ENCODE measurements at regions not wholly inside any gene's neighbourhood (a gene's known extent, or its start where the extent isn't known, plus 50 kb on each side); places are given as distances from the start of the nearest gene placed in this dataset.

DNA sequence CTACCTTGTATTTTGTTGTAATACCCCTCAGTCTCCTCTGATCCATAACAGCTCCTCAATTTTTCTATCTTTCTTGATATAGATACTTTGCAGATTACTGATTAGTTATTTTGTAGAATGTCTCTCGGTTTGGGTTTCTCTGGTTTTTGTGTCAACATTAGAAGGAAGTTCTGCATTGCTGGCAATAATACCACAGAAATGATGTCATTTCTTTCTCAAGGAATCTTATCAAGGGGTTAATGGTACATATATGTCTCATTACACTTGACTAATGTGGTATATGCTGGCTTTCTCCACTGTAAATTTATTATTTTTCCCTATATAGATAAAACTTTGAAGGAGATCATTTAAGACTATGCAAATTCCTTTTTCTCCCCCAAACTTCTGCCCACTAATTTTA, 183.6 kb upstream of the DKK2 start:
- TF ChIP-seq, protein P1, sequence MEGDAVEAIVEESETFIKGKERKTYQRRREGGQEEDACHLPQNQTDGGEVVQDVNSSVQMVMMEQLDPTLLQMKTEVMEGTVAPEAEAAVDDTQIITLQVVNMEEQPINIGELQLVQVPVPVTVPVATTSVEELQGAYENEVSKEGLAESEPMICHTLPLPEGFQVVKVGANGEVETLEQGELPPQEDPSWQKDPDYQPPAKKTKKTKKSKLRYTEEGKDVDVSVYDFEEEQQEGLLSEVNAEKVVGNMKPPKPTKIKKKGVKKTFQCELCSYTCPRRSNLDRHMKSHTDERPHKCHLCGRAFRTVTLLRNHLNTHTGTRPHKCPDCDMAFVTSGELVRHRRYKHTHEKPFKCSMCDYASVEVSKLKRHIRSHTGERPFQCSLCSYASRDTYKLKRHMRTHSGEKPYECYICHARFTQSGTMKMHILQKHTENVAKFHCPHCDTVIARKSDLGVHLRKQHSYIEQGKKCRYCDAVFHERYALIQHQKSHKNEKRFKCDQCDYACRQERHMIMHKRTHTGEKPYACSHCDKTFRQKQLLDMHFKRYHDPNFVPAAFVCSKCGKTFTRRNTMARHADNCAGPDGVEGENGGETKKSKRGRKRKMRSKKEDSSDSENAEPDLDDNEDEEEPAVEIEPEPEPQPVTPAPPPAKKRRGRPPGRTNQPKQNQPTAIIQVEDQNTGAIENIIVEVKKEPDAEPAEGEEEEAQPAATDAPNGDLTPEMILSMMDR (IDR thresholded peaks at IDR 0.05; ENCODE audit: low read depth, low read length) = no peak
- H3K4me3 ChIP-seq (ENCODE audit: low read depth, low read length) = no peak overlapping the region
- no peak for DNase-seq
- H3K9me3 ChIP-seq (ENCODE audit: severe bottlenecking) = no peaks in the 10 kb centered on the region
- H3K27ac ChIP-seq = no peak overlapping the region
- H3K27me3 ChIP-seq (ENCODE audit: insufficient read depth, low read depth, severe bottlenecking) = no peaks in the 10 kb centered on the region
- H3K36me3 ChIP-seq = no peaks in the 10 kb centered on the region

DNA sequence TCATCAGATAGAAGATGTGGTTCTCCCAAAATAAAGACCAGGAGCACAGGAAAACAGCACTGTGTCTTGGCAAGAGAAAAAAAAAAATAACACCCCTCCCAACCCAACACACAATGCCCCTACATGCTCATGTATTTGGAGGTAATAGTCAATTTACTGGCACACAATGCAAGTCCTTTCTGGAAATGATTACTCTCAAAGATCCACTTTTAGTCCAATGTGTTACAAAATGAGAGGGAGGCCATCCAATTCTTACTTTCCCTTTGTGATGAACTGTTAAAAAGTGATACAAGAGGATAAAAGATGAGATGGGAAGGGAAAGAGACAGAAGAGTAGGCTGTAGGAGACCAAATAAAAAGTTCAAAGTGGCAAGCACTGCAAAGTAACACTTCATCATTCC, 180.3 kb upstream of the DKK2 start:
- Histone ChIP-seq H3K9me3 (ENCODE audit: severe bottlenecking) (no peaks in the 10 kb centered on the region), H3K27ac (no peak overlapping the region), H3K4me3 (ENCODE audit: low read depth, low read length) (no peak overlapping the region), H3K27me3 (ENCODE audit: insufficient read depth, low read depth, severe bottlenecking) (no peaks in the 10 kb centered on the region), H3K36me3 (no peaks in the 10 kb centered on the region)
- TF ChIP-seq, protein P1 (IDR thresholded peaks at IDR 0.05; ENCODE audit: low read depth, low read length) = no peak
- DNase-seq = no peak

DNA sequence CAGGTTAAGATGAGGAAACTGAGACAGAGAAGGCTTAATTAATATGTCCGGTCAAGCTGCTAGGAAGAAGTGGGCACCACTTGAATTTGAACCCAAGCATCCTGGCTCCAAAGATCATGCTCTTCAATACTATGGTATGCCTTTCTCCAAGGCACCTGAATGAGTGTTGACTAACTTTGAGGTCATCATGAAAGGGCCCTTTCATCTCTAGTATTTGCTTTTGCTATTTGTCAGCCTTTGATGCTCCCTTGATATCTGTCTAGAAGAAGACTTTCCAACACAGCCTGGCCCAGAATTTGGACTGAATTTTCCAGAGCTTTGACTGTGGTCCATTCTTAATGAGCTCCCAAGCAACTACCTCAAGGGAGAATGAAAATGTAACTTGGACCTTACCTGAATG, 179.1 kb upstream of the DKK2 start:
- TF ChIP-seq, protein P1 (IDR thresholded peaks at IDR 0.05; ENCODE audit: low read depth, low read length) = no peak
- Histone ChIP-seq H3K36me3 (no peaks in the 10 kb centered on the region), H3K4me3 (ENCODE audit: low read depth, low read length) (no peak overlapping the region), H3K27ac (no peak overlapping the region), H3K9me3 (ENCODE audit: severe bottlenecking) (no peaks in the 10 kb centered on the region), H3K27me3 (ENCODE audit: insufficient read depth, low read depth, severe bottlenecking) (no peaks in the 10 kb centered on the region)
- no peak for DNase-seq

DNA sequence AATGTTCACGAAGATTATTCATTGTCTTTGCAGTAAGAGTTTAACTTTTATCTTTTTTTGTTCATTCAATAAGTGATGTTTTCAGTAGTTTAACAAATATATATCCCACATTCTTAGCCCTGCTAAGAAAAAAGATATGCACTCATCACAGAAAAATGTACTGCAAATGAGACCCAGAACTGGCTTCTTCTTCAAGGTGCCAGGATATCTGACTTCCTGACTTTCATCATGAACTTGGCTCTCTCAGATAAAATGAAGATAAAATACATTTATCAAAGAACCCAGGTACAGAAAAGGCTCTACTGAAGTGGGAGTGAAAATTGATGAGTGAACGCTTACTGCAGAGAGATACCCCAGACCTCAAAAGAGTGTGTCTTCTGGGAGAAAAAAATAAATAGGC, 177.8 kb upstream of the DKK2 start:
- DNase-seq = no peak
- TF ChIP-seq, protein P1 (IDR thresholded peaks at IDR 0.05; ENCODE audit: low read depth, low read length) = no peak
- Histone ChIP-seq H3K9me3 (ENCODE audit: severe bottlenecking) (no peaks in the 10 kb centered on the region), H3K27me3 (ENCODE audit: insufficient read depth, low read depth, severe bottlenecking) (no peaks in the 10 kb centered on the region), H3K27ac (no peak overlapping the region), H3K4me3 (ENCODE audit: low read depth, low read length) (no peak overlapping the region), H3K36me3 (no peaks in the 10 kb centered on the region)

DNA sequence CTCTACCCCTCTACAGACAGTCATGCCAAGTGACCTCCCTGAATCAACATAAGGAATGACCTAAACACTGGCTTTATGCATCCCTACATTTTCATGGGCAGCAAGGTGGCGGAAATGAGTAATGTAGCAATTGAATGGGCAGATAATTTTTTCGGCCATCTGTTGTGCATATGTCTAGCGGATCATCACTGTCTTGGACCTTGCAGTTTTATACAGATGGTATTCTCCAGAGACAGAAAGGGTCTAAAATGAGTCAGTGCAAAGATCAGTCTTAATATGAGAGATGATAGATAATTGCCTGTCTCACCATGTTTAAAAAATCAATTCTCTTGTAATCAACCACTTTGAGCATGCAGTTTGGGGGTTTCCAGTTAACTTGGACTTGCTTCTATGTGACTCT, 177.3 kb upstream of the DKK2 start:
- Histone ChIP-seq H3K9me3 (ENCODE audit: severe bottlenecking) (no peaks in the 10 kb centered on the region), H3K27ac (no peak overlapping the region), H3K4me3 (ENCODE audit: low read depth, low read length) (no peak overlapping the region), H3K36me3 (no peaks in the 10 kb centered on the region), H3K27me3 (ENCODE audit: insufficient read depth, low read depth, severe bottlenecking) (no peaks in the 10 kb centered on the region)
- TF ChIP-seq, protein P1 (IDR thresholded peaks at IDR 0.05; ENCODE audit: low read depth, low read length) = no peak
- no peak for DNase-seq

DNA sequence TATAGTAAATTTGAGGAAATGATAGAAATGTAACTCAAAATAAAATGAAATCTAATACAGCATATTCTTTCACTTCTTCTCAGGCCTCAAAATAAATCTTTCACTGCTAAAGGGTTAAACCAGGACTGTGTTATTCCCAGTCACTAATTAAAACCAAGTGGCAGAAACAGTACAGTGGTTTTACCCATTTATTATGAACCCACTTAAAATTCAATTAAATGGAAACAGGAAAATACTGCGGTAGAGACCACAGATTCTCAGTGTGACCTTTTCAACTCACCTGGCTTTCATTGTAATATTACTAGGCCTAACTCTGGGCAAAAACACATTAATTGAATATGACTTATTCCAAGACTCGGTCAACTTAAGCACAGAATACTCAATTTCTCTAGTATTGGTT, 176.5 kb upstream of the DKK2 start:
- Histone ChIP-seq H3K27me3 (ENCODE audit: insufficient read depth, low read depth, severe bottlenecking) (no peaks in the 10 kb centered on the region), H3K27ac (no peak overlapping the region), H3K36me3 (no peaks in the 10 kb centered on the region), H3K4me3 (ENCODE audit: low read depth, low read length) (no peak overlapping the region), H3K9me3 (ENCODE audit: severe bottlenecking) (no peaks in the 10 kb centered on the region)
- no peak for DNase-seq
- TF ChIP-seq, protein P1 (IDR thresholded peaks at IDR 0.05; ENCODE audit: low read depth, low read length) = no peak
